Activated B cell treated with CpG ODN at 0.5 μM for 24 hours (primary cell): ENCODE measurements at regions not wholly inside any gene's neighbourhood (a gene's known extent, or its start where the extent isn't known, plus 50 kb on each side); places are given as distances from the start of the nearest gene placed in this dataset.

ENCODE experiments used
- ATAC-seq: fragments of 200-7000 bp; cut with Tn5 transposase; one replicate; pipeline ENCODE4 v1.10.0; 2021; ENCODE audit warnings: low read depth, mild to moderate bottlenecking, moderate library complexity
- CTCF ChIA-PET: fragments of 350-600 bp; sonication (Branson Sonifier 250); formaldehyde crosslinking; loops from one replicate; lab custom pipeline; 2021; ENCODE audit warnings: antibody characterized with exemption; lab: Charles Lee
- POLR2A ChIA-PET: fragments of 350-600 bp; sonication (Branson Sonifier 250); formaldehyde crosslinking; loops from one replicate; lab custom pipeline; 2021; ENCODE audit warnings: antibody characterized with exemption; lab: Charles Lee
- DNase-seq: peaks from one replicate; pipeline ENCODE4 v3.0.0; 2022
- H3K27ac Mint-ChIP-seq: one replicate; pipeline ENCODE4 v1.8.0; 2020; ENCODE audit warnings: mixed read lengths
- H3K27me3 Mint-ChIP-seq: one replicate; pipeline ENCODE4 v1.8.0; 2021; ENCODE audit warnings: mixed read lengths
- H3K36me3 Mint-ChIP-seq: one replicate; pipeline ENCODE4 v1.8.0; 2021; ENCODE audit warnings: low read depth, mixed read lengths
- H3K4me1 Mint-ChIP-seq: one replicate; pipeline ENCODE4 v1.8.0; 2021; ENCODE audit warnings: mixed read lengths
- H3K4me3 Mint-ChIP-seq: one replicate; pipeline ENCODE4 v1.8.0; 2020; ENCODE audit warnings: mild to moderate bottlenecking, mixed read lengths
- H3K9me3 Mint-ChIP-seq: one replicate; pipeline ENCODE4 v1.8.0; 2020; ENCODE audit warnings: mixed read lengths
- intact Hi-C: fragments of 100-400 bp; cut with micrococcal nuclease; formaldehyde crosslinking; loops from one replicate; pipeline ENCODE4 v1.15.1; 2024
- TF ChIP-seq, protein P1 (sequence below): fragments of 200-600 bp; IDR thresholded peaks from one replicate; pipeline ENCODE4 v1.8.0; 2022; ENCODE audit warnings: antibody characterized with exemption, mild to moderate bottlenecking

DNA sequence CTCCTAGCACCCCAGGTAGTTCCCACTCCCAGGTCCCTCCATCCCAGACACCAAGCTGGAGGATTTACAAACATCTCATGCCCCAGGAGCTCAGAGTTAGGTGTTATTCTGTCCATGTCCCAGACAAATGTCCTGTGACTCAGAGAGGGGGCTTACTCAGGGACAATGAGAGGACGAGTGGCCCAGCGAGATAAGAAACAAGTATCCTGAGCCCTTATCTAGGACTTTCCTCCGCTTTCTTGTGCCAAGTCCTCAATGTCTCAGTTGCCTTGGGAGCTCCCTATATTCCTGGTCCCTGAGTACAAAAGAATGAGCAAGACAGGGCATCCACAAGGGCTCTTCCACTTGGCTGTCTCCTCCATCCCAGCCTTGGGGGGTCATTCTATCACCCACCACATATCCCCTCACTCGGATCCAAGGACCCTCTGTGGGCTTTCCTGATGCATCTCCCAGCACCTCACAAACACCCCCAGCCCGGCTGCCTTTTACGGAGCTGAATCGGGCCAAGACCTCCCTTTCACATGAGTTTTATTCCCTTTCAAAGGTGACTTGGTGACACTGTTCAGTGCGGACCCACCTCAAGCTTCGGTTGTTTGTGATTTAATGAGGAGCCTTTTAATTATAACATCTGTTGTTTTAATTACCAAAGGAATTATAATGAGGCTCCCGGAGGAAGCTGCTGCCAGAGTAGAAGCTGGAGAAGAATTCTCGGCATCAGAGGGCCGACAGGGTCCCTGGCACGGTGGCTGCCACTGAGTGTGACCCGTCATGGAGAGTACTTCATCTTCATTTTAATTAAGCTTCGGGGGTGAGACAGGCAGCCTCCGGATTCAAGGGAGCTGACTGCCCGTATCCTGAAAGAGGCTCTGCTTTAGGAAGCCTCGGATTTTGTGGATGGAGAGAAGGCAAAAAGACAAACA lies 121.5 kb downstream of the WSCD1 start:
- Mint-ChIP-seq H3K4me1 (no peaks in the 10 kb centered on the region), H3K27me3 (peaks cover 6% of the 10 kb centered on the region), H3K9me3 (peaks cover 2% of the 10 kb centered on the region), H3K36me3 (no peaks in the 10 kb centered on the region), H3K27ac (no peak overlapping the region), H3K4me3 (no peak overlapping the region)
- DNase-seq = no peak
- TF ChIP-seq, protein P1, sequence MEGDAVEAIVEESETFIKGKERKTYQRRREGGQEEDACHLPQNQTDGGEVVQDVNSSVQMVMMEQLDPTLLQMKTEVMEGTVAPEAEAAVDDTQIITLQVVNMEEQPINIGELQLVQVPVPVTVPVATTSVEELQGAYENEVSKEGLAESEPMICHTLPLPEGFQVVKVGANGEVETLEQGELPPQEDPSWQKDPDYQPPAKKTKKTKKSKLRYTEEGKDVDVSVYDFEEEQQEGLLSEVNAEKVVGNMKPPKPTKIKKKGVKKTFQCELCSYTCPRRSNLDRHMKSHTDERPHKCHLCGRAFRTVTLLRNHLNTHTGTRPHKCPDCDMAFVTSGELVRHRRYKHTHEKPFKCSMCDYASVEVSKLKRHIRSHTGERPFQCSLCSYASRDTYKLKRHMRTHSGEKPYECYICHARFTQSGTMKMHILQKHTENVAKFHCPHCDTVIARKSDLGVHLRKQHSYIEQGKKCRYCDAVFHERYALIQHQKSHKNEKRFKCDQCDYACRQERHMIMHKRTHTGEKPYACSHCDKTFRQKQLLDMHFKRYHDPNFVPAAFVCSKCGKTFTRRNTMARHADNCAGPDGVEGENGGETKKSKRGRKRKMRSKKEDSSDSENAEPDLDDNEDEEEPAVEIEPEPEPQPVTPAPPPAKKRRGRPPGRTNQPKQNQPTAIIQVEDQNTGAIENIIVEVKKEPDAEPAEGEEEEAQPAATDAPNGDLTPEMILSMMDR = no peak
- intact Hi-C loops = no loop called here
- ATAC-seq = no peak
- ChIA-PET POLR2A (no interaction called here), CTCF (interaction anchor here (0.6 kb wide), 1 partner anchor 9 kb away, joined by 3 read pairs; no protein-coding TSS in a partner anchor)

DNA sequence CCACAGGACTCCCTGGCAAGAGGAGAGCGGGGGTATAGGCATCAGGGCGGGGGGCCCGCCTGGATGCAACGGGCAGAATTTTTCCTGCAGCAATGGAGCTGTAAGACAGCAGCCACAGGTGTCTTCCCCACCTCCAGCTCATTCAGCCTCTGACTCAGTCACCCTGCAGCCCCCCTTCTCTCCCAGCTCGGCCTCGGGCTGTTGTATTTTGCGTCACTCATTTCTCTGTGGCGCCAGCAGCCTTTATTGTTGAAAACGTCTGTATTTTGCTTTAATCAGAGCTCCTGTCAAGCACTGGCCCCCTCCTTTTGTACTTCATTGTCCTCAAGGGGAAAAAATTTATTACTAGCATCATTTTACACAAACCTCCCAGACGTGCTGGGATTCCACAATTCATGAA lies 117.7 kb downstream of the WSCD1 start:
- peaks cover 9% of the 10 kb centered on the region for H3K27me3 Mint-ChIP-seq
- ATAC-seq = no peak
- no peaks in the 10 kb centered on the region for H3K4me1 Mint-ChIP-seq
- no peaks in the 10 kb centered on the region for H3K36me3 Mint-ChIP-seq
- H3K4me3 Mint-ChIP-seq = no peak overlapping the region
- ChIA-PET POLR2A (no interaction called here), CTCF (no interaction called here)
- intact Hi-C loops = no loop called here
- TF ChIP-seq, protein P1 = no peak
- DNase-seq = no peak
- peaks cover 2% of the 10 kb centered on the region for H3K9me3 Mint-ChIP-seq
- no peak overlapping the region for H3K27ac Mint-ChIP-seq

- no peak overlapping the region for H3K4me3 Mint-ChIP-seq
- POLR2A ChIA-PET = no interaction called here
- intact Hi-C loops = no loop called here
Measured at GRCh38 chr17:6186998-6187397, 116.8 kb downstream of the WSCD1 start.

GRCh38 chr17:6184508-6184907 lies 114.3 kb downstream of the WSCD1 start:
- H3K4me3 Mint-ChIP-seq = no peak overlapping the region

More at GRCh38 chr17:6186998-6187397, 116.8 kb downstream of the WSCD1 start:
- Mint-ChIP-seq H3K27ac (no peak overlapping the region), H3K36me3 (no peaks in the 10 kb centered on the region), H3K27me3 (peaks cover 9% of the 10 kb centered on the region), H3K9me3 (peaks cover 2% of the 10 kb centered on the region), H3K4me1 (no peaks in the 10 kb centered on the region)
- ATAC-seq (no peak), DNase-seq (no peak)
- CTCF ChIA-PET = no interaction called here
- TF ChIP-seq, protein P1 = no peak

DNA sequence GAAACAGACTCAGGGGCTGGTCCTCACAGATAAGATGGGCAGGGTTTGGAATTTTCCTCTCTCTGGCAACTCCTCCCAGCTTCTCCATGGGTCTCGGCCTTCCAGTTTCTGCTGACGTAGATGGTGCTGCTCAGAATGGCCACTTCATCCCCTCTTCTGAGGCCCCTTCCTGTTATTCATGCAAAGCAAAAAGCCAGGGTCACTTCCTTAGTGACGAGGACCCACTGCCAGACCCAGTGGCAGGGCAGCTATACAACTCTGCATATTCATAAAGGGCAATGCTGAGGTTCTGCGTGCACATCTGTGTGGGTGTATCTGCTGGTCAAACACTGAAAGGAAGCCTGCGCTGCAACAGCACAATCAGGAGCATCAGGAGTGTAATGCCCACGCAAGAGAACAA lies 108.8 kb downstream of the WSCD1 start:
- peaks cover 2% of the 10 kb centered on the region for H3K9me3 Mint-ChIP-seq
- intact Hi-C loops = no loop called here
- ChIA-PET CTCF (no interaction called here), POLR2A (no interaction called here)
- no peaks in the 10 kb centered on the region for H3K4me1 Mint-ChIP-seq
- no peak overlapping the region for H3K4me3 Mint-ChIP-seq
- TF ChIP-seq, protein P1 = no peak
- no peaks in the 10 kb centered on the region for H3K36me3 Mint-ChIP-seq
- H3K27ac Mint-ChIP-seq = no peak overlapping the region
- H3K27me3 Mint-ChIP-seq = peaks cover 10% of the 10 kb centered on the region
- ATAC-seq (no peak), DNase-seq (no peak)

More at GRCh38 chr17:6184508-6184907, 114.3 kb downstream of the WSCD1 start:
- no peak overlapping the region for H3K27ac Mint-ChIP-seq
- DNase-seq (no peak), ATAC-seq (no peak)
- no peaks in the 10 kb centered on the region for H3K36me3 Mint-ChIP-seq
- H3K4me1 Mint-ChIP-seq = no peaks in the 10 kb centered on the region
- TF ChIP-seq, protein P1 = no peak
- intact Hi-C loops = no loop called here
- peaks cover 4% of the 10 kb centered on the region for H3K9me3 Mint-ChIP-seq
- ChIA-PET POLR2A (no interaction called here), CTCF (no interaction called here)
- peaks cover 5% of the 10 kb centered on the region for H3K27me3 Mint-ChIP-seq
